GM12872 (cell line): ENCODE measurements at regions not wholly inside any gene's neighbourhood (a gene's known extent, or its start where the extent isn't known, plus 50 kb on each side); places are given as distances from the start of the nearest gene placed in this dataset.

Source experiments
- TF ChIP-seq, protein P1 (sequence below): IDR thresholded peaks from 3 replicates; pipeline ENCODE4 v1.5.1; 2011; ENCODE audit warnings: low read depth, mild to moderate bottlenecking, low read length, moderate library complexity; ENCODE audit not compliant: insufficient read depth

DNA sequence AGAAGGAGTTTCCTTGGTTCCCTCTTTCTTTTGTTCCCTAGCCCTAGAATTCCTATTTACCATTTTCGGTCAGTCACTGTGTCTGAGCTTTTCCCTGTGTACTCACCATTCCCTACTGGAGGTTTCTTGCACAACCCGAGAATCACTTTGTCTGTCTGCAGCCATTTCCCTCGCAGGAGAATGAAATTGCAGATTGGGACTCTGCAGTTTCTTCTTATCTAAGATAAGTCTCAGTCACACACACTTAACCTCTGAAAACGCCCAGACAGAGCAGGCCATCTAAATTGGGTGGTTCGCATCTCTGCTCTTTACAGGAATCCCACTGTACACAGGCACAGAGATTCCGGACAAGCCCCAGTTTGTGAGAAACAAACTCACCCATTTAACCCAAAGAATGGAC lies 58.6 kb upstream of the CNTNAP2 start:
- TF ChIP-seq, protein P1, sequence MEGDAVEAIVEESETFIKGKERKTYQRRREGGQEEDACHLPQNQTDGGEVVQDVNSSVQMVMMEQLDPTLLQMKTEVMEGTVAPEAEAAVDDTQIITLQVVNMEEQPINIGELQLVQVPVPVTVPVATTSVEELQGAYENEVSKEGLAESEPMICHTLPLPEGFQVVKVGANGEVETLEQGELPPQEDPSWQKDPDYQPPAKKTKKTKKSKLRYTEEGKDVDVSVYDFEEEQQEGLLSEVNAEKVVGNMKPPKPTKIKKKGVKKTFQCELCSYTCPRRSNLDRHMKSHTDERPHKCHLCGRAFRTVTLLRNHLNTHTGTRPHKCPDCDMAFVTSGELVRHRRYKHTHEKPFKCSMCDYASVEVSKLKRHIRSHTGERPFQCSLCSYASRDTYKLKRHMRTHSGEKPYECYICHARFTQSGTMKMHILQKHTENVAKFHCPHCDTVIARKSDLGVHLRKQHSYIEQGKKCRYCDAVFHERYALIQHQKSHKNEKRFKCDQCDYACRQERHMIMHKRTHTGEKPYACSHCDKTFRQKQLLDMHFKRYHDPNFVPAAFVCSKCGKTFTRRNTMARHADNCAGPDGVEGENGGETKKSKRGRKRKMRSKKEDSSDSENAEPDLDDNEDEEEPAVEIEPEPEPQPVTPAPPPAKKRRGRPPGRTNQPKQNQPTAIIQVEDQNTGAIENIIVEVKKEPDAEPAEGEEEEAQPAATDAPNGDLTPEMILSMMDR = no peak

DNA sequence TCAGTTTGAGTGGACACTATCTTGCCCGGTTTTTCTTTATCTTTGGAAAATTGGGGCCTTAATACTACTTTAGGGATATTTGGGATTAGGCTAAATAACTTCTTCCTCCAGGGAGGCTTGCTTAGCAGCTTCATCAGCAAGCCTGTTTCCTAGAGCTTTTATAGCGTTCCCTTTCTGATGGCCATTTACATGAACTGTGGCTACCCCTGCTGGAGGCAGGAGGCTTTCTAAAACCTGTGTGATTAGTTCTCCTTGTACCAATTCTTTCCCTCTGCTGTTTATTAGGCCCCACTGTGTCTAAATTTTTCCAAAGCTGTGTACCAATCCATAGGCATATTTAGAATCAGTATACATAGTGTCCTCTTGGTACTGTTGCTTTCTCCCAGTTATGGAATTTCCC lies 61.7 kb upstream of the CNTNAP2 start:
- TF ChIP-seq, protein P1 = no peak

DNA sequence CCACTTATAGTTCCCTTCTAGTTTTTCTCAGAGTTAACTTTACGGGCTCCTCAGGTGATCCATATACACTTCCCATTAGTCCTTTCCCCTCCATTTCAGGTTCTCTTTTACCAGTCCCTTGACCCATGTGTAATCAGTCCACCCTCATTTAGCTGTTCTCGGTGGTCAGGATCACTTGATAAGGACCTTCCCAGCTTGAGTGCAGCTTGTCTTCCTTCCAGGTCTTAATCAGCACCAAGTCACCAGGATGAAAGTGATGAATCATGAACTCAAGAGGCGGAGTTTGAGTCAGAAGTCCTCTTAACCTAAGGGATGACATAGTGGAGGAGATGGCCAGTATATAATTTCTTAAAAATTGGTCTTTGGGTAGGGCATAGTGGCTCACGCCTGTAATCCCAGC lies 63.1 kb upstream of the CNTNAP2 start:
- TF ChIP-seq, protein P1 = no peak

DNA sequence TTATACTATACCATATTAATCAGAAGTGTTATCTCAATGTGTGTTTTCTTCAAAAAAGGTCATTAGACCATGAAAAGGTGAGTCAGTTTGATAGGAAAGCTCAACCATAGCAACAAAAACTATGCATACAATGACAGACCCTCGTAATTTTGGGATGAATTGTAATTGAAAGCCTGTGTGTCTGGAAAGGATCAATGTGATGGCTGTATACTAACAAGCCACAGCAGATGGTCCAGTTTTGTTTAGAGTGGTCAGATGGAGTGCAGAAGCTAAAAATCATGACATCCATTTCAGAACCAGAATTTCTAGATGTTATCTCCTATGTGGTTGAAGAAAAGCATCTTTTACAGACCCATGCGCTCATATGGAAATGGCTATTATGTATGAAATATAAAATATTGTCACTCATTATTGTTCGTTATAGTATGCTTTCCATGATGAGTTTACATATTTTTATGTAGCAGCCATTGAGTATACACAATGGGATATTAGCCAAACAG lies 88.3 kb upstream of the CNTNAP2 start:
- TF ChIP-seq, protein P1 = no peak

DNA sequence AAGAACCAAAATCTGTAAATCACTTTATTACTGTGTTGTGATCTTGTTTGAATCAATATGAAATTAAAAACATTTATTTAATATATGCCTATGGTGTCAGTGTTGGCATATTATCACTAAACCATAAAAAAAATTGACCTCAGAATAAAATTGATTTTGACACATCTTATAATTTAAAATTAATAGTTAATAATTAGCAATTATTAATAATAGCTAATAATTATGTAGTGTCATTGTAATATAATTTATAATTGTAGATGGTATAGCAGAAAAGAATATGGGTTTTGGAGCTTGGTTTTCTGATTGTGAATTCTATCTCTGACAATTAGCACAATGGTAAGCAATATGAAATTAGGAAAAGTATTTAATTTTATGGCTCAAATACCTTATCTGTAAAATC lies 89.4 kb upstream of the CNTNAP2 start:
- TF ChIP-seq, protein P1 = no peak

DNA sequence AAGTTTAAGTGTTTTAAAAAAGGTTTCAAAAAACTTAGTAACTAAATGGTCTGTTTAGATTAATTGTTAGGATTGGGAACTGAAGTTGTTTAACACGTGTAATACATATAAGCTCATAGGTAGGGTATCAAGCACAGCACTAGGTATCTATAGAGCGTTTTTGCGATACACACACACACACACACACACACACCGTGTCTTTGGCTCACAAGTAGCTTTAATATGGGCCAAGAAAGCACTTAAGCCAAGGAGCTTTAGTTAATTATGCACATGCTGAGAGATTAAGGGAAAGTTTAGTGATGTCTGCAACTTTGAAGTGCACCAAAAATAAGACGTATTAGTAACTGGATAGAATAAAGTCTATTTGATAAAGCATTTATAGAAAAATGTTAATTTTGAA lies 93.8 kb upstream of the CNTNAP2 start:
- TF ChIP-seq, protein P1 = no peak

DNA sequence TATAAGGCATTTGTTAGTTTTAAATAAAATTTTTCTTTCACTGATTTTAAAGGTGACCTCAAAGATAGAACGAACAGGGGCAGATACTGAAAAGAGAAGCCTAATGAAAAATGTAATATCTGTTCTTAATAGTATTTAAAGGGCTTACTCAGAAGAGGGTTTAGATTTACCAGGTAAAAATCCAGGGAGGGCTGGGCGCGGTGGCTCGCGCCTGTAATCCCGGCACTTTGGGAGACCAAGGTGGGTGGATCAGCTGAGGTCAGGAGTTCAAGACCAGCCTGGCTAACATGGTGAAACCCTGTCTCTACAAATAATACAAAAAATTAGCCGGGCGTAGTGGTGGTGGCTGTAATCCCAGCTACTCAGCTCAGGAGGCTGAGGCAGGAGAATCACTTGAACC lies 108.3 kb upstream of the CNTNAP2 start:
- TF ChIP-seq, protein P1 = no peak

DNA sequence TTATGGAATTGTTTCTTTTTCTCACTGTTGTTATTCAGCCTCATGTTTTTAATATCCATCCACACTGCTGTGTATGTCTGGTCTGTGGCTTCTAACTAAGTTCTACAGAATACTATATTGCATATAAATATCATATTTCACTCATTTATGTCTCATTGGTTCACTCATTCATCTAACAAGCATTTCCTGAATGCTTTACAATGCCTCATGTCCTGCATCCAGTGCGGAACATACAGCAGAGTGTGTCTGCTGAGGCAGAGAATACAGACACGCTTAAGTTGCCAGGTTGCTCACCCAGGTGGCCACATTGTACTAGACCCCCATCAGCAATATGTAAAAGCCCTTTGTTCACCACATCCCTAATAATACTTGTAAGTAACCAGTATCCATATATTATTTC lies 111.8 kb upstream of the CNTNAP2 start:
- TF ChIP-seq, protein P1 = no peak
